Caco-2 (cell line): ENCODE measurements at regions not wholly inside any gene's neighbourhood (a gene's known extent, or its start where the extent isn't known, plus 50 kb on each side); places are given as distances from the start of the nearest gene placed in this dataset.

Experiments used
- BruUV-seq: library from RNA; stranded (reverse); fragments of 400-500 nt; replicated peaks from 2 replicates; lab custom pipeline; 2021; lab: Mats Ljungman, UMichigan
- CTCF ChIA-PET: fragments of 300-600 bp; sonication (Branson Sonifier 250); formaldehyde crosslinking; loops from one replicate; lab custom pipeline; 2022; ENCODE audit warnings: antibody characterized with exemption; lab: Charles Lee
- POLR2A ChIA-PET: fragments of 300-600 bp; sonication (Branson Sonifier 250); formaldehyde crosslinking; loops from one replicate; lab custom pipeline; 2022; ENCODE audit warnings: antibody characterized with exemption; lab: Charles Lee
- DNase-seq, 2 experiments: peaks; one replicate each; pipeline versions ENCODE4 v3.0.0 to v3.0.0-alpha.2; 2020 to 2022
- H3K27me3 ChIP-seq: replicated peaks from 2 replicates; pipeline ENCODE4 v1.6.0; 2011; ENCODE audit warnings: low read length; ENCODE audit not compliant: control insufficient read depth, insufficient read depth
- H3K36me3 ChIP-seq: 2 replicates; pipeline ENCODE4 v1.5.1; 2011; ENCODE audit warnings: low read length; ENCODE audit not compliant: control insufficient read depth, insufficient read depth
- H3K4me1 ChIP-seq: fragments of 250-450 bp; sonication (Bioruptor Pico); 2 replicates; pipeline ENCODE4 v1.5.1; 2020; ENCODE audit warnings: mild to moderate bottlenecking
- H3K4me3 ChIP-seq: 2 replicates; pipeline ENCODE4 v1.5.1; 2011; ENCODE audit warnings: low read depth, mild to moderate bottlenecking, control low read depth, low read length
- H3K9me3 ChIP-seq: fragments of 250-450 bp; sonication (Bioruptor Pico); 2 replicates; pipeline ENCODE4 v1.5.1; 2020; ENCODE audit warnings: mild to moderate bottlenecking, moderate library complexity
- H3K27ac Mint-ChIP-seq: one replicate; pipeline ENCODE4 v1.8.0; 2022; ENCODE audit warnings: mixed read lengths; ENCODE audit not compliant: unreplicated experiment
- H3K27me3 Mint-ChIP-seq: one replicate; pipeline ENCODE4 v1.8.0; 2022; ENCODE audit warnings: mixed read lengths; ENCODE audit not compliant: insufficient read depth, unreplicated experiment
- H3K36me3 Mint-ChIP-seq: one replicate; pipeline ENCODE4 v1.8.0; 2022; ENCODE audit warnings: mild to moderate bottlenecking, mixed read lengths; ENCODE audit not compliant: insufficient read depth, unreplicated experiment
- H3K4me1 Mint-ChIP-seq: one replicate; pipeline ENCODE4 v1.8.0; 2022; ENCODE audit warnings: low read depth, mixed read lengths; ENCODE audit not compliant: unreplicated experiment
- H3K4me3 Mint-ChIP-seq: one replicate; pipeline ENCODE4 v1.8.0; 2022; ENCODE audit warnings: mild to moderate bottlenecking, moderate library complexity, mixed read lengths; ENCODE audit not compliant: unreplicated experiment
- H3K9me3 Mint-ChIP-seq: one replicate; pipeline ENCODE4 v1.8.0; 2022; ENCODE audit warnings: mixed read lengths; ENCODE audit not compliant: unreplicated experiment
- CTCF ChIP-seq, 2 experiments: fragments of 200-600 bp in 1 of 2; IDR thresholded peaks; 1 replicate in 1 of 2; 2 replicates in 1 of 2; pipeline versions ENCODE4 v1.5.1 to v1.8.0; 2011 to 2022; ENCODE audit warnings: antibody characterized with exemption in 1 of 2, control low read depth in 1 of 2, inconsistent platforms in 1 of 2, low read depth in 1 of 2, low read length in 1 of 2, mild to moderate bottlenecking in 1 of 2, moderate library complexity in 1 of 2; ENCODE audit not compliant: insufficient read depth in 1 of 2, severe bottlenecking in 1 of 2, unreplicated experiment in 1 of 2
- intact Hi-C: fragments of 100-400 bp; cut with micrococcal nuclease; formaldehyde crosslinking; loops from one replicate; pipeline ENCODE4 v1.10.0; 2022; ENCODE audit not compliant: unreplicated experiment

GRCh38 chr5:122258840-122259239 is 53.2 kb upstream of the SNCAIP start:
- no peaks in the 10 kb centered on the region for H3K4me1 ChIP-seq
- H3K27ac Mint-ChIP-seq, result no peak overlapping the region
- H3K27me3 ChIP-seq, result no peaks in the 10 kb centered on the region
- H3K4me3 Mint-ChIP-seq, result no peak overlapping the region
- H3K4me1 Mint-ChIP-seq, result peaks cover 7% of the 10 kb centered on the region
- peaks cover 17% of the 10 kb centered on the region; the same call in 1 of the 2 replicates for H3K9me3 ChIP-seq
- H3K36me3 Mint-ChIP-seq, result no peaks in the 10 kb centered on the region
- ChIA-PET POLR2A (no interaction called here), CTCF (no interaction called here)
- no peak for DNase-seq
- intact Hi-C loops, result no loop called here
- no peaks in the 10 kb centered on the region for H3K27me3 Mint-ChIP-seq
- no TSS peak for BruUV-seq
- no peak for TF ChIP-seq CTCF (IDR thresholded peaks at IDR 0.05; ENCODE audit: insufficient read depth in 1 of 2, low read depth in 1 of 2, low read length in 1 of 2, severe bottlenecking in 1 of 2, unreplicated experiment in 1 of 2)
- H3K9me3 Mint-ChIP-seq, result peaks cover 38% of the 10 kb centered on the region
- no peaks in the 10 kb centered on the region for H3K36me3 ChIP-seq
- no peak overlapping the region for H3K4me3 ChIP-seq

- H3K27me3 ChIP-seq, result no peaks in the 10 kb centered on the region
- ChIA-PET CTCF (no interaction called here), POLR2A (no interaction called here)
- no peaks in the 10 kb centered on the region for H3K36me3 ChIP-seq
- no TSS peak for BruUV-seq
- Mint-ChIP-seq H3K36me3 (no peaks in the 10 kb centered on the region), H3K9me3 (peaks cover 32% of the 10 kb centered on the region), H3K4me3 (no peak overlapping the region), H3K27me3 (no peaks in the 10 kb centered on the region), H3K27ac (no peak overlapping the region), H3K4me1 (peaks cover 9% of the 10 kb centered on the region)
- intact Hi-C loops, result no loop called here
- DNase-seq, result no peak
- peaks cover 11% of the 10 kb centered on the region; the same call in 1 of the 2 replicates for H3K9me3 ChIP-seq
- H3K4me3 ChIP-seq, result no peak overlapping the region
- H3K4me1 ChIP-seq, result no peaks in the 10 kb centered on the region
- no peak for TF ChIP-seq CTCF (IDR thresholded peaks at IDR 0.05; ENCODE audit: insufficient read depth in 1 of 2, low read depth in 1 of 2, low read length in 1 of 2, severe bottlenecking in 1 of 2, unreplicated experiment in 1 of 2)
These were observed 52.0 kb upstream of the SNCAIP start for GRCh38 chr5:122259995-122260394.

GRCh38 chr5:122262103-122262502 is 49.9 kb upstream of the SNCAIP start:
- Mint-ChIP-seq H3K27me3 (no peaks in the 10 kb centered on the region), H3K27ac (no peak overlapping the region), H3K4me3 (no peak overlapping the region), H3K4me1 (peaks cover 14% of the 10 kb centered on the region), H3K9me3 (peaks cover 10% of the 10 kb centered on the region), H3K36me3 (no peaks in the 10 kb centered on the region)
- Histone ChIP-seq H3K9me3 (no peaks in the 10 kb centered on the region), H3K4me3 (no peak overlapping the region), H3K4me1 (no peaks in the 10 kb centered on the region), H3K36me3 (no peaks in the 10 kb centered on the region), H3K27me3 (no peaks in the 10 kb centered on the region)
- POLR2A ChIA-PET, result no interaction called here
- CTCF ChIA-PET, result no interaction called here
- intact Hi-C loops, result no loop called here
- no peak for DNase-seq
- BruUV-seq, result no TSS peak
- no peak for TF ChIP-seq CTCF (IDR thresholded peaks at IDR 0.05; ENCODE audit: insufficient read depth in 1 of 2, low read depth in 1 of 2, low read length in 1 of 2, severe bottlenecking in 1 of 2, unreplicated experiment in 1 of 2)
